ENCODE measurements at regions not wholly inside any gene's neighbourhood (a gene's known extent, or its start where the extent isn't known, plus 50 kb on each side); places are given as distances from the start of the nearest gene placed in this dataset.

DNA sequence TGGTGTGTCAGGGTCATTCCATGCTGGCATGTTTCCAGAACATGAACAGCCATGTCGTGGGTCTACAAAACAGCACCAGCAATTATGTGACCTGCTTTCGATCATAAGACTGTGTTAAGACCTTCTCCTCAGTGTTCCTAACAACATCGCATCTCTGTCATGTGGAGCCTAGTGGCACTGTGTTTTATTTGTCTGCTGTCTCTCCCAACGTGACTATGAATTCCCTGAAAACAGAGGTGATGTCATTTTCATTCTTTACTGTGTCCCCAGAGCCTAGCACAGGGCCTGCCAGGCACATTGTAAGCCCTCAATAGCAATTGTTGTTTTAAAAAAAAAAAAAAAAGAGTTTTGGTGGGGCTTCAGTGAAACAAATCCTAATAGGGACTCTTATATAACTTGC lies 94.2 kb upstream of the IL12A start (continued):
- TF ChIP-seq FIP1L1 (IDR thresholded peaks at IDR 0.05; ENCODE audit: low read depth, low read length, poor library complexity, severe bottlenecking) (no peak), SREBF1 (IDR thresholded peaks at IDR 0.05; ENCODE audit: borderline replicate concordance, low read depth, low read length) (no peak), SNRNP70 (optimal IDR thresholded peaks at IDR 0.05; ENCODE audit: low read depth, low read length) (no peak)
- TF ChIP-seq, protein P1, sequence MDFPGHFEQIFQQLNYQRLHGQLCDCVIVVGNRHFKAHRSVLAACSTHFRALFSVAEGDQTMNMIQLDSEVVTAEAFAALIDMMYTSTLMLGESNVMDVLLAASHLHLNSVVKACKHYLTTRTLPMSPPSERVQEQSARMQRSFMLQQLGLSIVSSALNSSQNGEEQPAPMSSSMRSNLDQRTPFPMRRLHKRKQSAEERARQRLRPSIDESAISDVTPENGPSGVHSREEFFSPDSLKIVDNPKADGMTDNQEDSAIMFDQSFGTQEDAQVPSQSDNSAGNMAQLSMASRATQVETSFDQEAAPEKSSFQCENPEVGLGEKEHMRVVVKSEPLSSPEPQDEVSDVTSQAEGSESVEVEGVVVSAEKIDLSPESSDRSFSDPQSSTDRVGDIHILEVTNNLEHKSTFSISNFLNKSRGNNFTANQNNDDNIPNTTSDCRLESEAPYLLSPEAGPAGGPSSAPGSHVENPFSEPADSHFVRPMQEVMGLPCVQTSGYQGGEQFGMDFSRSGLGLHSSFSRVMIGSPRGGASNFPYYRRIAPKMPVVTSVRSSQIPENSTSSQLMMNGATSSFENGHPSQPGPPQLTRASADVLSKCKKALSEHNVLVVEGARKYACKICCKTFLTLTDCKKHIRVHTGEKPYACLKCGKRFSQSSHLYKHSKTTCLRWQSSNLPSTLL (IDR thresholded peaks at IDR 0.05): no peak

DNA sequence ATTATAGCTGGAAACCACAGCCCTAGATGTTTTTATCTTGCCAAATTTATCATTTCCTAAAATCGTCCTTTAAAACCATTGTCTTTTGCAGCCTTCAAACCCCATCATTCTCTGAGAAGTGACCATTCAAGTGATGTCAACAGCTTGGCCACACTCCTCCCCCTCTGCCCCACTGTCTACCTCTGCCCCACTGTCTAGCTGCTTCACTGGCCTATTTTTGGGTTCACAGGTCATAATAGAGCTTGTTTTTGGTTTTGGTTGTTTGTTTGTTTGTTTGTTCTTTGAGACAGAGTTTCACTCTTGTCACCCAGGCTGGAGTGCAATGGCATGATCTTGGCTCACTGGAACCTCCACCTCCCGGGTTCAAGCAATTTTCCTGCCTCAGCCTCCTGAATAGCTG lies 93.2 kb upstream of the IL12A start:
- no peak overlapping the region for H3K27ac ChIP-seq (ENCODE audit: extremely low read depth, low read depth, low read length)
- no peaks in the 10 kb centered on the region for H3K9me1 ChIP-seq (ENCODE audit: control insufficient read depth, insufficient read depth, low read length)
- ChIA-PET POLR2A (no interaction called here), CTCF (ENCODE audit: low intra/inter-chr PET ratio) (no interaction called here)
- no peaks in the 10 kb centered on the region for H3K9me3 ChIP-seq (replicated peaks; ENCODE audit: control insufficient read depth, insufficient read depth, low read depth, low read length)
- no peaks in the 10 kb centered on the region for H3K4me1 ChIP-seq (replicated peaks in 1 of 2; ENCODE audit: control insufficient read depth in 2 of 2, insufficient read depth in 2 of 2, low read length in 2 of 2)
- 0% methylated on average over 2 of the region's 2 CpGs for WGBS (ENCODE audit: insufficient coverage, low coverage, missing lambda C conversion rate)
- H4K20me1 ChIP-seq (replicated peaks; ENCODE audit: control insufficient read depth, insufficient read depth, low read length): no peaks in the 10 kb centered on the region
- no peak overlapping the region for H3K4me2 ChIP-seq (ENCODE audit: insufficient read depth, low read length)
- ATAC-seq (no peak), FAIRE-seq (no peak), DNase-seq (ENCODE audit: extremely low read depth in 1 of 4, low spot score in 3 of 4) (no peak)
- H2AFZ ChIP-seq (ENCODE audit: low read depth, low read length): no peak overlapping the region
- in situ Hi-C loops (cut with MboI): loop anchor here (25.0 kb wide), 1 partner anchor 567 kb away; no protein-coding TSS in a partner anchor
- H3K9ac ChIP-seq (ENCODE audit: insufficient read depth in 1 of 2, low read depth in 2 of 2, low read length in 2 of 2): no peak overlapping the region
- H3K27me3 ChIP-seq (ENCODE audit: control insufficient read depth in 2 of 2, insufficient read depth in 2 of 2, low read length in 2 of 2): no peaks in the 10 kb centered on the region
- no TSS peak for BruUV-seq (replicated peaks)
- H3K79me2 ChIP-seq (ENCODE audit: control insufficient read depth, insufficient read depth, low read length): no peaks in the 10 kb centered on the region
- no peak overlapping the region for H3K4me3 ChIP-seq
- intact Hi-C loops (cut with micrococcal nuclease): no loop called here
- no peaks in the 10 kb centered on the region for H3K36me3 ChIP-seq (ENCODE audit: control insufficient read depth, insufficient read depth, low read length)
- no peak for TF ChIP-seq ZNF75A (CRISPR knock-in tag; IDR thresholded peaks at IDR 0.05)
- TF ChIP-seq, protein P2, sequence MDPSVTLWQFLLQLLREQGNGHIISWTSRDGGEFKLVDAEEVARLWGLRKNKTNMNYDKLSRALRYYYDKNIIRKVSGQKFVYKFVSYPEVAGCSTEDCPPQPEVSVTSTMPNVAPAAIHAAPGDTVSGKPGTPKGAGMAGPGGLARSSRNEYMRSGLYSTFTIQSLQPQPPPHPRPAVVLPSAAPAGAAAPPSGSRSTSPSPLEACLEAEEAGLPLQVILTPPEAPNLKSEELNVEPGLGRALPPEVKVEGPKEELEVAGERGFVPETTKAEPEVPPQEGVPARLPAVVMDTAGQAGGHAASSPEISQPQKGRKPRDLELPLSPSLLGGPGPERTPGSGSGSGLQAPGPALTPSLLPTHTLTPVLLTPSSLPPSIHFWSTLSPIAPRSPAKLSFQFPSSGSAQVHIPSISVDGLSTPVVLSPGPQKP (CRISPR knock-in tag; IDR thresholded peaks at IDR 0.05): no peak
- TF ChIP-seq FOXA1 (IDR thresholded peaks at IDR 0.05; ENCODE audit: borderline replicate concordance): no peak
- no peak for TF ChIP-seq BMI1 (IDR thresholded peaks at IDR 0.05; ENCODE audit: low read length)
- TF ChIP-seq MCM7 (IDR thresholded peaks at IDR 0.05): no peak
- no peak for TF ChIP-seq STAT5B (CRISPR knock-in tag; IDR thresholded peaks at IDR 0.05)
- TF ChIP-seq, protein P3, sequence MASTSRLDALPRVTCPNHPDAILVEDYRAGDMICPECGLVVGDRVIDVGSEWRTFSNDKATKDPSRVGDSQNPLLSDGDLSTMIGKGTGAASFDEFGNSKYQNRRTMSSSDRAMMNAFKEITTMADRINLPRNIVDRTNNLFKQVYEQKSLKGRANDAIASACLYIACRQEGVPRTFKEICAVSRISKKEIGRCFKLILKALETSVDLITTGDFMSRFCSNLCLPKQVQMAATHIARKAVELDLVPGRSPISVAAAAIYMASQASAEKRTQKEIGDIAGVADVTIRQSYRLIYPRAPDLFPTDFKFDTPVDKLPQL (IDR thresholded peaks at IDR 0.05; ENCODE audit: extremely low read depth, insufficient read length): no peak
- no peak for TF ChIP-seq FOXK2 (conservative IDR thresholded peaks at IDR 0.05 in 1 of 2, IDR thresholded peaks at IDR 0.05 in 1 of 2; ENCODE audit: low read depth in 2 of 2)
- TF ChIP-seq CHD2 (IDR thresholded peaks at IDR 0.05; ENCODE audit: low read depth, low read length): no peak
- TF ChIP-seq, protein P4, sequence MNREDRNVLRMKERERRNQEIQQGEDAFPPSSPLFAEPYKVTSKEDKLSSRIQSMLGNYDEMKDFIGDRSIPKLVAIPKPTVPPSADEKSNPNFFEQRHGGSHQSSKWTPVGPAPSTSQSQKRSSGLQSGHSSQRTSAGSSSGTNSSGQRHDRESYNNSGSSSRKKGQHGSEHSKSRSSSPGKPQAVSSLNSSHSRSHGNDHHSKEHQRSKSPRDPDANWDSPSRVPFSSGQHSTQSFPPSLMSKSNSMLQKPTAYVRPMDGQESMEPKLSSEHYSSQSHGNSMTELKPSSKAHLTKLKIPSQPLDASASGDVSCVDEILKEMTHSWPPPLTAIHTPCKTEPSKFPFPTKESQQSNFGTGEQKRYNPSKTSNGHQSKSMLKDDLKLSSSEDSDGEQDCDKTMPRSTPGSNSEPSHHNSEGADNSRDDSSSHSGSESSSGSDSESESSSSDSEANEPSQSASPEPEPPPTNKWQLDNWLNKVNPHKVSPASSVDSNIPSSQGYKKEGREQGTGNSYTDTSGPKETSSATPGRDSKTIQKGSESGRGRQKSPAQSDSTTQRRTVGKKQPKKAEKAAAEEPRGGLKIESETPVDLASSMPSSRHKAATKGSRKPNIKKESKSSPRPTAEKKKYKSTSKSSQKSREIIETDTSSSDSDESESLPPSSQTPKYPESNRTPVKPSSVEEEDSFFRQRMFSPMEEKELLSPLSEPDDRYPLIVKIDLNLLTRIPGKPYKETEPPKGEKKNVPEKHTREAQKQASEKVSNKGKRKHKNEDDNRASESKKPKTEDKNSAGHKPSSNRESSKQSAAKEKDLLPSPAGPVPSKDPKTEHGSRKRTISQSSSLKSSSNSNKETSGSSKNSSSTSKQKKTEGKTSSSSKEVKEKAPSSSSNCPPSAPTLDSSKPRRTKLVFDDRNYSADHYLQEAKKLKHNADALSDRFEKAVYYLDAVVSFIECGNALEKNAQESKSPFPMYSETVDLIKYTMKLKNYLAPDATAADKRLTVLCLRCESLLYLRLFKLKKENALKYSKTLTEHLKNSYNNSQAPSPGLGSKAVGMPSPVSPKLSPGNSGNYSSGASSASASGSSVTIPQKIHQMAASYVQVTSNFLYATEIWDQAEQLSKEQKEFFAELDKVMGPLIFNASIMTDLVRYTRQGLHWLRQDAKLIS (CRISPR knock-in tag; IDR thresholded peaks at IDR 0.05): no peak
- TF ChIP-seq SMC3 (conservative IDR thresholded peaks at IDR 0.05; ENCODE audit: insufficient read depth, low read depth, low read length): no peak
- TF ChIP-seq ZNF143 (CRISPR knock-in tag; IDR thresholded peaks at IDR 0.05): no peak
